Head of caudate nucleus (tissue), 42 donors: ENCODE measurements at regions not wholly inside any gene's neighbourhood (a gene's known extent, or its start where the extent isn't known, plus 50 kb on each side); places are given as distances from the start of the nearest gene placed in this dataset.

Experiments
- DNase-seq, 42 donors: peaks; one replicate each; pipeline versions ENCODE4 v3.0.0 to v3.0.0-alpha.2; 2020 to 2021; ENCODE audit warnings: mixed read lengths in 7 of 42
- intact Hi-C: fragments of 100-400 bp; cut with DNase I; formaldehyde crosslinking; loops from one replicate; pipeline ENCODE4 v1.15.0; 2022

DNA sequence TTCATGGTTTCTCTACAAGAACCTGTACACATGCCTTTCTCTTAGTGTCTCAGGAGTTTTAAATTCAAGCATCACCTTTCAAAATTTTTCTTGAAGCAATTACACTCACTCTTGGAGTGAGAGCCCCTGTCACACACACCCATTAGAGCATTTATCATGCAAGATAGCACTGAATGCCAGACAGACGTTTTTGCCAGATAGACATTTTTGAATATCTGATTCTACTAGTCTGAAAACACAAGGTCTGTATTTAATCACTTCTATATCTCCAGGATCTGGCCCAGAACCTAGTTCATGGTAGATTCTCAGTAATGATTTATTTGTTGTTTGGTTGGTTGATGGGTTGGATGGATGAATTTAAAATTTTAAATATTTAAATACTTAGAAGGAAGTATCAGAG is 60.9 kb upstream of the PDE1C start:
- intact Hi-C loops, result no loop called here
- DNase-seq, result no peak

DNA sequence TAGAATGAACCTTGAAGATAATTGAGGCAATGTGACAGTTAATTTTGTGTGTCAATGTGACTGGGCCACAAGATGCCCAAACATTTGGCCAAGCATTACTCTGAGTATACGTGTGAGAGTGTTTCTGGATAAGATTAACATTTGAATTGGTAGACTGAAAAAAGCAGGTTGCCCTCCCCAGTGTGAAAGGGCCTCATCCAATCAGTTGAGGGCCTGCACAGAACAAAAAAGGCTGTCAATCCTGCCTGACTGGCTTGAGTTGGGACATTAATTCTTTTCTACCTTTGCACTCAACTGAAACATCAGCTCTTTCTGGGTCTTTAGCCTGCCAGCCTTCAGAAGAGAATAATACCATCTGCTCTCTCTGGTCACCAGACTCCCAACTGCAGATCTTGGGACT is 56.6 kb upstream of the PDE1C start:
- DNase-seq, result no peak
- intact Hi-C loops, result no loop called here
